Activated T-cell treated with anti-CD3 and anti-CD28 coated beads, Interleukin-2, amount 50 U/mL, for 72 hours (primary cell): ENCODE measurements at regions not wholly inside any gene's neighbourhood (a gene's known extent, or its start where the extent isn't known, plus 50 kb on each side); places are given as distances from the start of the nearest gene placed in this dataset.
"Not testable (repeated sequence)": the region's sequence is repeated elsewhere in the genome, so short reads cannot be mapped to it uniquely, and the experiment has no call there.

Experiments used
- ATAC-seq, 2 donors: fragments of 150-1000 bp; cut with Tn5 transposase; replicated peaks in 1 of 2; 2 replicates each; pipeline ENCODE4 v1.10.0; 2021; ENCODE audit warnings: moderate library complexity in 2 of 2, mild to moderate bottlenecking in 1 of 2
- DNase-seq, 2 donors: peaks; one replicate each; pipeline ENCODE4 v3.0.0; 2021 to 2022; ENCODE audit warnings: mixed read lengths in 1 of 2
- H3K27ac Mint-ChIP-seq: one replicate; pipeline ENCODE4 v1.8.0; 2022; ENCODE audit warnings: mild to moderate bottlenecking, moderate library complexity, mixed read lengths
- H3K27me3 Mint-ChIP-seq: one replicate; pipeline ENCODE4 v1.8.0; 2022; ENCODE audit warnings: low read depth, mixed read lengths
- H3K36me3 Mint-ChIP-seq, 2 donors: one replicate each; pipeline ENCODE4 v1.8.0; 2022; ENCODE audit warnings: mixed read lengths in 2 of 2, mild to moderate bottlenecking in 1 of 2; ENCODE audit not compliant: insufficient read depth in 2 of 2
- H3K4me1 Mint-ChIP-seq: one replicate; pipeline ENCODE4 v1.8.0; 2022; ENCODE audit warnings: low read depth, mixed read lengths
- H3K4me3 Mint-ChIP-seq, 2 donors: one replicate each; pipeline ENCODE4 v1.8.0; 2022; ENCODE audit warnings: mild to moderate bottlenecking in 2 of 2, mixed read lengths in 2 of 2, moderate library complexity in 2 of 2
- H3K9me3 Mint-ChIP-seq, 2 donors: one replicate each; pipeline ENCODE4 v1.8.0; 2022; ENCODE audit warnings: mixed read lengths in 2 of 2

DNA sequence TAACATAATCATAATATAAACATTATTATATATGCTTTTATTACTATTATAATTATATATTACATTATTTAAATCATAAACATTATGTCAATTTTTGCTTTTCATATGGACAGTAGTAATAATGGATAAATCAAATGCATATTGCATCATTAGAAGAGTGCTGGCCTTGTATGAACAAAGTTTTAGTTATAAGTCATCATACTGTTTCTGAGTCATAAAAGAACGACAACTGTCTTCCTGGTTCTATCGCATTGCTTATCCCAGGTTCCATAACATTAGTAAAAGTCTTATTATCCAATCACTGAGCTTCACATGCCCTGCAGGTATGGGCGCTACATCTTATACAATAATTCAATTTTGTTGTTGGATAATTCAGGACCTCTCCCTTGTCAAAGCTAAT lies 225.8 kb downstream of the SPATA31A1 start:
- H3K27me3 Mint-ChIP-seq, H3K9me3 Mint-ChIP-seq, H3K27ac Mint-ChIP-seq, H3K4me1 Mint-ChIP-seq, DNase-seq, H3K4me3 Mint-ChIP-seq, H3K36me3 Mint-ChIP-seq, ATAC-seq: not testable (repeated sequence)

- H3K9me3 Mint-ChIP-seq, H3K36me3 Mint-ChIP-seq, ATAC-seq, DNase-seq, H3K4me1 Mint-ChIP-seq, H3K4me3 Mint-ChIP-seq, H3K27me3 Mint-ChIP-seq, H3K27ac Mint-ChIP-seq: not testable (repeated sequence)
Measured at GRCh38 chr9:39582677-39583412, 227.4 kb downstream of the SPATA31A1 start.

DNA sequence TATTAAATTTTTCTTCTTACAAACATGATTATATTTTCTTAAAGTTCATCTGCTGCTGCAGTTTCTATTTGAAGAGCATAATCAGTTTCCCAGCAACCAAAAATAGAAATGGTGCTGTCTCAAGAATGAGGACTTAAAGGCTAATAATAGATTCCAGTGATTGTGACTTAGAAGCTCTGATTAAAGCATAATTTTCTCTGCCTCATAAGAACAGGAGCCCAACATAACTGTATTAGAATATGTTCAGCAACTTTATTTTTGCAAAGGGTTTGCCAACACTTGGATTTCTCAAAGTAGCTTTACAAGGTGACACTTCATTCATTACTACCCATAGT lies 227.9 kb downstream of the SPATA31A1 start:
- not testable (repeated sequence) for H3K4me1 Mint-ChIP-seq, H3K27ac Mint-ChIP-seq, DNase-seq, H3K4me3 Mint-ChIP-seq, H3K9me3 Mint-ChIP-seq, H3K36me3 Mint-ChIP-seq, ATAC-seq, H3K27me3 Mint-ChIP-seq

- H3K4me3 Mint-ChIP-seq, ATAC-seq, H3K9me3 Mint-ChIP-seq, H3K4me1 Mint-ChIP-seq, H3K36me3 Mint-ChIP-seq, H3K27ac Mint-ChIP-seq, DNase-seq, H3K27me3 Mint-ChIP-seq: not testable (repeated sequence)
Measured at GRCh38 chr9:39585233-39585632, 229.8 kb downstream of the SPATA31A1 start.

DNA sequence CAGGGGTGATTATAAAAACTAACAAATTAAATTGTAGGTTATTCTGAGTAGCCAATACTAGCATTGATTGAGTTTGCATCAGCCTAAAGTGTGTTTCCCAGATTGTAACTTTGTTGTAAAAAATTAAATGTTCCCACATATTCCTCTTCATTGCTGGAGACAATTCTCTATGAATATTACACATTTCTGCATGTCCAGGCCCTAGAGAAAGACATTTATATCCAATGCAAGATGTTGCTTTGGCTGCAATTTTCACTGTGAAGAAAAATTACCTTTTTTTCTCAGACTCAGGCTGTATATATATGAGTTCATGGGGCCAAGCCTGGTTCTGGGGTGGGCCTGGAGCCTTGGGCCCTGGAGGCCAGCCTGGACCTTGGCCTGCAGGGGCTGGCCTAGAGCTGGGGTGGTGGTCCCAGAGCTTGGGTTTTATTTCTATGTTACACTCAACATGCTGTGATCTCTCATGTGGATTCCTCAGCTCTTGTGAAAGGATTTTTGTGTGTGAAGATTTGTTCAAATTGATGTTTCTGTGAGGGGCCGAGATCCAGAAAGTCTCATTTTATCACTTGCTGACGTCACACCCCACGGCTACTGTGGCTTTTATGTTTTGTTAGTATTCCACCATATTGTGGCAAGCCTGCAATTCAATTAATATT lies 232.5 kb downstream of the SPATA31A1 start:
- DNase-seq (no peak), ATAC-seq (no peak)
- Mint-ChIP-seq H3K4me1 (no peaks in the 10 kb centered on the region), H3K9me3 (no peaks in the 10 kb centered on the region), H3K27ac (no peak overlapping the region), H3K27me3 (no peaks in the 10 kb centered on the region), H3K36me3 (no peaks in the 10 kb centered on the region), H3K4me3 (no peak overlapping the region)

- Mint-ChIP-seq H3K4me1 (no peaks in the 10 kb centered on the region), H3K36me3 (no peaks in the 10 kb centered on the region)
Measured at GRCh38 chr9:39588500-39589137, 233.2 kb downstream of the SPATA31A1 start.

DNA sequence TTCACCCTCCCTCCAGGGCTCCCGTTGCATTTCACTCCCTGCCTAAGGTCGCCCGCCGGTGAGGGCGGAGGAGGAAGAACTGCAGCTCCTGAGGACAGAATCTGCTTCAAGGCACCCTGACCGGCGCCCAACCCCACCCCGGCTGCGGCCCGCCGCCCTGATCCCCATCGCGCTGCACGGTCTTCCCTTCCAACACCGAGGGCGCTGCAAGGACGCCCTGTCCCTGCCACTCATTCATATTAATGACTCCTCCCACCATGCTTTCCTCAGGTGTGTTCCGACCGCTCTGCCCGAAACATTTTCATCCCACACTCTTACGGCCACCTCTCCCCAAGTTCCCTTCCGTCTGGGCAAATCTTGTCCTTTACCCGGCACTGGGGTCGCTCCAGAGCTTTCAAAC lies 248.6 kb downstream of the SPATA31A1 start:
- H3K27me3 Mint-ChIP-seq, H3K4me3 Mint-ChIP-seq, DNase-seq, H3K4me1 Mint-ChIP-seq, H3K27ac Mint-ChIP-seq, H3K36me3 Mint-ChIP-seq, H3K9me3 Mint-ChIP-seq, ATAC-seq: not testable (repeated sequence)

More at GRCh38 chr9:39588500-39589137, 233.2 kb downstream of the SPATA31A1 start:
- H3K4me3 Mint-ChIP-seq, result no peak overlapping the region
- H3K27me3 Mint-ChIP-seq, result no peaks in the 10 kb centered on the region
- no peak overlapping the region for H3K27ac Mint-ChIP-seq
- no peak for ATAC-seq
- DNase-seq, result no peak
- no peaks in the 10 kb centered on the region for H3K9me3 Mint-ChIP-seq

DNA sequence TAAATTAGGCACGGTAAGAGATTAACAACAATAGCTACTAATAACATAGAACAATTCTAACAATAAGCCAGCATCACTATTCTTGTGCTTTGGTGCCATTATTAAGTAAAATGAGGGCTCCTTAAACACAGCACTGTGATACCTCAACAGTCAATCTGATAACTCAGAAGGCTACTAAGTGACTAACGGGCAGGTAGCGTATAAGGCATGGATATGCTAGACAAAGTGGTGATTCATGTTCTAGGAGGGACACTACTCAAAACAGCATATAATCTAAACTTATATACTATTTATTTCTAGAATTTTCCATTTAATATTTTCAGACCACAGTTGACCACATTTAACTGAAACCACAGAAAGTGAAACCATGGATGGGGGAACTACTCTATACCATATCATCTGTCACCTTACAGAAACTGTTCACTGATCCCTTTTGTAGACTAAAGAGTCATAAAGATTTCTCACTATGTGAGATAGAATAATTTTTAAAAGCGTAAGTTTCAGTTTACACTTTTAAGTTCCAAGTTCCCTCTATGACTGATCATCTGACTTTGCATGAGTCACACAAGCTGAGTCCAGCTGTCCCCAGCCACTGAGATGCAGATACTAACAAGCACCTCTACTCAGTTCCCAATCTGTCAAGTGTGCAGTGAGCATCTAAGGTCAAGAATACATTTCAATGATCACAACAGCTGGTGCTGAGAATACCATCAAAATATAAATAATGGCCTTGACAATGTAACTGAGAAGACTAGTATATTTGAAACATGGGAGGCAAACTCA lies 256.2 kb downstream of the SPATA31A1 start:
- not testable (repeated sequence) for H3K36me3 Mint-ChIP-seq, H3K27ac Mint-ChIP-seq, H3K4me3 Mint-ChIP-seq, DNase-seq, H3K4me1 Mint-ChIP-seq, H3K9me3 Mint-ChIP-seq, H3K27me3 Mint-ChIP-seq
- ATAC-seq, result peak; percentile 60 to 83

DNA sequence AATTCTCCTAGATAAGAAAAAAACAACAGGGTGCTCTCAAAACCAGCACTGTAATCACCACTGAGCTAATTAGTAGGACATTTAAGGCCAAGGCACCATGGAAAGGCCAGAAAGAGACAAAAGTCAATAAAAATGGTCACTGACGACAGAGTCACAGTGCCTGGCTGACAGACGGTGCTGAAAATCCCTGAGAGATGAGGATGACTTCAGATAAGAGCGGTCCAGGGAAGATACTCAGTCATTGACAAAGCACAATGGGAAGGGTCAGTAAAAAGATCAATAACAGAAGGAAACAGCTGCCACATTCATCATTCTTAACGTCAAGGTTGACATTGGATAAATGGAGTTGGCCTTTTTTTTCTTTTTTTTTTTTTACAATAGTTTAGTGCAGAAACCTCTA lies 261.0 kb downstream of the SPATA31A1 start:
- ATAC-seq, H3K36me3 Mint-ChIP-seq, H3K27ac Mint-ChIP-seq, H3K4me1 Mint-ChIP-seq, H3K4me3 Mint-ChIP-seq, H3K27me3 Mint-ChIP-seq, DNase-seq, H3K9me3 Mint-ChIP-seq: not testable (repeated sequence)

- ATAC-seq, H3K27me3 Mint-ChIP-seq, H3K9me3 Mint-ChIP-seq, H3K4me3 Mint-ChIP-seq, H3K27ac Mint-ChIP-seq, H3K36me3 Mint-ChIP-seq, H3K4me1 Mint-ChIP-seq, DNase-seq: not testable (repeated sequence)
Measured at GRCh38 chr9:39624048-39624447, 268.6 kb downstream of the SPATA31A1 start.

DNA sequence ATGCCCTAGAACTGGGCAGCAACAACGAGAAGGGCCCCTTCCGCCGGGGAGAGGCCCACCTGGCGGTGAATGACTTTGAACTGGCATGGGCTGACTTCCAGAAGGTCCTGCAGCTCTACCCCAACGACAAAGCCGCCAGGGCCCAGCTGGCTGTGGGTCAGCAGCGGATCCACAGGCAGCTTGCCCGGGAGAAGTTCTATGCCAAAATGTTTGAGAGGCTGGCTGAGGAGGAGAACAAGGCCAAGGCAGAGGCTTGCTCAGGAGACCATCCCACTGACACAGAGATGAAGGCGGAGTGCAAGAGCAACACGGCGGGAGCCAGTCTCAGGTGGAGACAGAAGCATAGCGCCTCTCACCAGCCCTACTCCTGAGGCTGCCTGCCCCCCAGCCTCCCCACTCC lies 276.6 kb downstream of the SPATA31A1 start:
- not testable (repeated sequence) for H3K4me1 Mint-ChIP-seq, H3K27ac Mint-ChIP-seq, H3K27me3 Mint-ChIP-seq, H3K4me3 Mint-ChIP-seq, DNase-seq, H3K36me3 Mint-ChIP-seq, H3K9me3 Mint-ChIP-seq, ATAC-seq

DNA sequence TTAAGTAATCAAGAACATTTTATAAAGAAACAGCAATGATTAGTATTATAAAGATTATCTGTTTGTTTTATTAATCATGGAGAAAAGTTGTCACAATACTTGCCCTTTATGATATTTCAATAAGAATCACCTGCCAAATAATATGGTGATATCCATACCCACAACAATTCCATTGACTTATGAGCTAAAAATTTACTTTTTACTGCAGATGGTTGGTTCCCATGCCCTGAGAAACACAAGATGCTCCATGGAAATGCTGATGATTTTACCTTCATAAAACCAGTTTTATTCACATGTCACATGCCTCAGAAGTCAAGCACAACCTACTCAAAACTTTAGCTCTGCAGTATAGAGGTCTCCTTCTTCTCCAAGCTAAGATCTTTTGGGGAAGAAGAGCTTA lies 293.6 kb downstream of the SPATA31A1 start:
- H3K9me3 Mint-ChIP-seq, H3K27ac Mint-ChIP-seq, H3K27me3 Mint-ChIP-seq, ATAC-seq, H3K36me3 Mint-ChIP-seq, H3K4me3 Mint-ChIP-seq, DNase-seq, H3K4me1 Mint-ChIP-seq: not testable (repeated sequence)

GRCh38 chr9:39656960-39657603 lies 301.6 kb downstream of the SPATA31A1 start:
- not testable (repeated sequence) for DNase-seq, ATAC-seq, H3K36me3 Mint-ChIP-seq, H3K4me3 Mint-ChIP-seq, H3K27me3 Mint-ChIP-seq, H3K4me1 Mint-ChIP-seq, H3K9me3 Mint-ChIP-seq, H3K27ac Mint-ChIP-seq
